Lower leg skin (tissue), 3 donors: ENCODE measurements at regions not wholly inside any gene's neighbourhood (a gene's known extent, or its start where the extent isn't known, plus 50 kb on each side); places are given as distances from the start of the nearest gene placed in this dataset.

Experiments used
- POLR2A ChIP-seq, 2 donors: fragments of 450-650 bp; IDR thresholded peaks; one replicate each; pipeline ENCODE4 v1.6.1; 2016 to 2017; ENCODE audit warnings: antibody characterized with exemption in 2 of 2, mild to moderate bottlenecking in 1 of 2, moderate library complexity in 1 of 2
- TF ChIP-seq, protein P1 (sequence below), 3 donors: fragments of 450-650 bp; IDR thresholded peaks; one replicate each; pipeline ENCODE4 v1.5.1; 2016; ENCODE audit warnings: antibody characterized with exemption in 3 of 3, mild to moderate bottlenecking in 3 of 3, moderate library complexity in 2 of 3

GRCh38 chr2:160747501-160748170, 254.0 kb upstream of the RBMS1 start:
- TF ChIP-seq, protein P1, sequence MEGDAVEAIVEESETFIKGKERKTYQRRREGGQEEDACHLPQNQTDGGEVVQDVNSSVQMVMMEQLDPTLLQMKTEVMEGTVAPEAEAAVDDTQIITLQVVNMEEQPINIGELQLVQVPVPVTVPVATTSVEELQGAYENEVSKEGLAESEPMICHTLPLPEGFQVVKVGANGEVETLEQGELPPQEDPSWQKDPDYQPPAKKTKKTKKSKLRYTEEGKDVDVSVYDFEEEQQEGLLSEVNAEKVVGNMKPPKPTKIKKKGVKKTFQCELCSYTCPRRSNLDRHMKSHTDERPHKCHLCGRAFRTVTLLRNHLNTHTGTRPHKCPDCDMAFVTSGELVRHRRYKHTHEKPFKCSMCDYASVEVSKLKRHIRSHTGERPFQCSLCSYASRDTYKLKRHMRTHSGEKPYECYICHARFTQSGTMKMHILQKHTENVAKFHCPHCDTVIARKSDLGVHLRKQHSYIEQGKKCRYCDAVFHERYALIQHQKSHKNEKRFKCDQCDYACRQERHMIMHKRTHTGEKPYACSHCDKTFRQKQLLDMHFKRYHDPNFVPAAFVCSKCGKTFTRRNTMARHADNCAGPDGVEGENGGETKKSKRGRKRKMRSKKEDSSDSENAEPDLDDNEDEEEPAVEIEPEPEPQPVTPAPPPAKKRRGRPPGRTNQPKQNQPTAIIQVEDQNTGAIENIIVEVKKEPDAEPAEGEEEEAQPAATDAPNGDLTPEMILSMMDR (IDR thresholded peaks at IDR 0.05) = no peak
- TF ChIP-seq POLR2A (IDR thresholded peaks at IDR 0.05) = no peak
